Uterus (tissue), 2 donors: ENCODE measurements at regions not wholly inside any gene's neighbourhood (a gene's known extent, or its start where the extent isn't known, plus 50 kb on each side); places are given as distances from the start of the nearest gene placed in this dataset.

ENCODE experiments used
- CTCF ChIP-seq, 4 experiments: fragments of 200-600 bp in 2 of 4; fragments of 450-650 bp in 2 of 4; sonication (generic) in 2 of 4; IDR thresholded peaks; one replicate each; pipeline ENCODE4 v1.5.1; 2016 to 2019; ENCODE audit warnings: antibody characterized with exemption in 4 of 4, mild to moderate bottlenecking in 2 of 4, moderate library complexity in 1 of 4
- POLR2A ChIP-seq, 2 donors: fragments of 450-650 bp; IDR thresholded peaks; one replicate each; pipeline ENCODE4 v1.6.1; 2016; ENCODE audit warnings: antibody characterized with exemption in 2 of 2, mild to moderate bottlenecking in 1 of 2, moderate library complexity in 1 of 2

GRCh38 chr4:174135936-174136406 lies 147.5 kb downstream of the FBXO8 start:
- TF ChIP-seq POLR2A (IDR thresholded peaks at IDR 0.05), result no peak
- no peak for TF ChIP-seq CTCF (IDR thresholded peaks at IDR 0.05)
